ENCODE measurements at regions not wholly inside any gene's neighbourhood (a gene's known extent, or its start where the extent isn't known, plus 50 kb on each side); places are given as distances from the start of the nearest gene placed in this dataset.

- Histone ChIP-seq H3K4me1 (ENCODE audit: control insufficient read depth in 1 of 2, insufficient read depth in 1 of 2, low read depth in 1 of 2, low read length in 1 of 2) (no peaks in the 10 kb centered on the region), H3K27me3 (no peaks in the 10 kb centered on the region), H3K36me3 (no peaks in the 10 kb centered on the region), H3K4me3 (ENCODE audit: low read depth in 1 of 2, low read length in 1 of 2) (no peak overlapping the region), H3K9me3 (no peaks in the 10 kb centered on the region), H3K27ac (no peak overlapping the region)
- TF ChIP-seq, protein P1, sequence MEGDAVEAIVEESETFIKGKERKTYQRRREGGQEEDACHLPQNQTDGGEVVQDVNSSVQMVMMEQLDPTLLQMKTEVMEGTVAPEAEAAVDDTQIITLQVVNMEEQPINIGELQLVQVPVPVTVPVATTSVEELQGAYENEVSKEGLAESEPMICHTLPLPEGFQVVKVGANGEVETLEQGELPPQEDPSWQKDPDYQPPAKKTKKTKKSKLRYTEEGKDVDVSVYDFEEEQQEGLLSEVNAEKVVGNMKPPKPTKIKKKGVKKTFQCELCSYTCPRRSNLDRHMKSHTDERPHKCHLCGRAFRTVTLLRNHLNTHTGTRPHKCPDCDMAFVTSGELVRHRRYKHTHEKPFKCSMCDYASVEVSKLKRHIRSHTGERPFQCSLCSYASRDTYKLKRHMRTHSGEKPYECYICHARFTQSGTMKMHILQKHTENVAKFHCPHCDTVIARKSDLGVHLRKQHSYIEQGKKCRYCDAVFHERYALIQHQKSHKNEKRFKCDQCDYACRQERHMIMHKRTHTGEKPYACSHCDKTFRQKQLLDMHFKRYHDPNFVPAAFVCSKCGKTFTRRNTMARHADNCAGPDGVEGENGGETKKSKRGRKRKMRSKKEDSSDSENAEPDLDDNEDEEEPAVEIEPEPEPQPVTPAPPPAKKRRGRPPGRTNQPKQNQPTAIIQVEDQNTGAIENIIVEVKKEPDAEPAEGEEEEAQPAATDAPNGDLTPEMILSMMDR (IDR thresholded peaks at IDR 0.05) = no peak
Measured at GRCh38 chr7:118771672-118772071, 547.2 kb downstream of the ANKRD7 start.

- no peaks in the 10 kb centered on the region for H3K9me3 ChIP-seq
- H3K4me1 ChIP-seq (ENCODE audit: control insufficient read depth in 1 of 2, insufficient read depth in 1 of 2, low read depth in 1 of 2, low read length in 1 of 2) = no peaks in the 10 kb centered on the region
- no peaks in the 10 kb centered on the region for H3K27me3 ChIP-seq
- H3K4me3 ChIP-seq (ENCODE audit: low read depth in 1 of 2, low read length in 1 of 2) = no peak overlapping the region
- no peak overlapping the region for H3K27ac ChIP-seq
- TF ChIP-seq, protein P1 (IDR thresholded peaks at IDR 0.05) = no peak
- H3K36me3 ChIP-seq = no peaks in the 10 kb centered on the region
Measured at GRCh38 chr7:118777308-118777707, 552.8 kb downstream of the ANKRD7 start.

DNA sequence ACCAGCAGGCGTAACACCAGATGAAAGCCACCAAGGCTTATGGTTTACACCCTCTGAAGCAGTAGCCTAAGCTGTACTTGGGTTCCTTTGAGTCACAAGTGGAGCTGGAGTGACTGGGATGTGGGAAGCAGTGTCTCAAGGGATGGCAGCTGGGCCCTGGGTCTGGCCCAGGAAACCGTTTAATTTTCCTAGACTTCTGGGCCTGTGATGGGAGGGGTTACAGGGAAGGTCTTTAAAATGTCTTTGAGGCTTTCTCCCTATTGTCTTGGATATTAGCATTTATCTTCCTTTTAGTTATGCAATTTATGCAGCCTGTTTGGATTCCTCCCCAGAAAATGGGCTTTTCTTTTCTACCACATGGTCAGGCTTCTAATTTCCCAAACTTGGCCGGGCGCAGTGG lies 568.2 kb downstream of the ANKRD7 start:
- TF ChIP-seq, protein P1 (IDR thresholded peaks at IDR 0.05) = no peak
- Histone ChIP-seq H3K27ac (no peak overlapping the region), H3K4me1 (ENCODE audit: control insufficient read depth in 1 of 2, insufficient read depth in 1 of 2, low read depth in 1 of 2, low read length in 1 of 2) (no peaks in the 10 kb centered on the region), H3K36me3 (no peaks in the 10 kb centered on the region), H3K4me3 (ENCODE audit: low read depth in 1 of 2, low read length in 1 of 2) (no peak overlapping the region), H3K27me3 (no peaks in the 10 kb centered on the region), H3K9me3 (no peaks in the 10 kb centered on the region)

DNA sequence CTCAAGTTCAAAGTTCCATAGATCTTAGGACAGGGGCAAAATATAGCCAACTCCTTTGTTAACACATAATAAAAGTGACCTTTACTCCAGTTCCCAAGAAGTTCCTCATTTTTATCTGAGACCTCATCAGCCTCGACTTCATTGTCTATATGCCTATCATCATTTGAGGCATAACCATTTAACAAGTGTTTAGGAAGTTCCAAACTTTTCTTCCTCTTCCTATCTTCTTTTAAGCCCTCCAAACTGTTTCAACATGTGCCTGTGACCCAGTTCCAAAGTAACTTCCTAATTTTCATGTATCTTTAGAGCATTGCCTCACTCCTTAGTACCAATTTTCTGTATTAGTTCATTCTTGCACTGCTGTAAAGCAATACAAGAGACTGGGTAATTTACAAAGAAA lies 569.1 kb downstream of the ANKRD7 start:
- Histone ChIP-seq H3K27ac (no peak overlapping the region), H3K4me3 (ENCODE audit: low read depth in 1 of 2, low read length in 1 of 2) (no peak overlapping the region)
- TF ChIP-seq, protein P1 (IDR thresholded peaks at IDR 0.05) = no peak

GRCh38 chr7:118794419-118794818 lies 569.9 kb downstream of the ANKRD7 start:
- Histone ChIP-seq H3K36me3 (no peaks in the 10 kb centered on the region), H3K4me3 (ENCODE audit: low read depth in 1 of 2, low read length in 1 of 2) (no peak overlapping the region), H3K4me1 (ENCODE audit: control insufficient read depth in 1 of 2, insufficient read depth in 1 of 2, low read depth in 1 of 2, low read length in 1 of 2) (no peaks in the 10 kb centered on the region), H3K27me3 (no peaks in the 10 kb centered on the region), H3K27ac (no peak overlapping the region), H3K9me3 (no peaks in the 10 kb centered on the region)
- TF ChIP-seq, protein P1 (IDR thresholded peaks at IDR 0.05) = no peak

More for the DNA sequence above, 569.1 kb downstream of the ANKRD7 start:
- Histone ChIP-seq H3K36me3 (no peaks in the 10 kb centered on the region), H3K27me3 (no peaks in the 10 kb centered on the region), H3K4me1 (ENCODE audit: control insufficient read depth in 1 of 2, insufficient read depth in 1 of 2, low read depth in 1 of 2, low read length in 1 of 2) (no peaks in the 10 kb centered on the region), H3K9me3 (no peaks in the 10 kb centered on the region)

GRCh38 chr7:118801366-118801765 lies 576.9 kb downstream of the ANKRD7 start:
- Histone ChIP-seq H3K4me3 (ENCODE audit: low read depth in 1 of 2, low read length in 1 of 2) (no peak overlapping the region), H3K27me3 (no peaks in the 10 kb centered on the region)

More at GRCh38 chr7:118801366-118801765, 576.9 kb downstream of the ANKRD7 start:
- TF ChIP-seq, protein P1 (IDR thresholded peaks at IDR 0.05) = no peak
- Histone ChIP-seq H3K36me3 (no peaks in the 10 kb centered on the region), H3K4me1 (ENCODE audit: control insufficient read depth in 1 of 2, insufficient read depth in 1 of 2, low read depth in 1 of 2, low read length in 1 of 2) (no peaks in the 10 kb centered on the region), H3K9me3 (no peaks in the 10 kb centered on the region), H3K27ac (no peak overlapping the region)

Data from neutrophil (primary cell).